ENCODE measurements at regions not wholly inside any gene's neighbourhood (a gene's known extent, or its start where the extent isn't known, plus 50 kb on each side); places are given as distances from the start of the nearest gene placed in this dataset.

- TF ChIP-seq, protein P1, sequence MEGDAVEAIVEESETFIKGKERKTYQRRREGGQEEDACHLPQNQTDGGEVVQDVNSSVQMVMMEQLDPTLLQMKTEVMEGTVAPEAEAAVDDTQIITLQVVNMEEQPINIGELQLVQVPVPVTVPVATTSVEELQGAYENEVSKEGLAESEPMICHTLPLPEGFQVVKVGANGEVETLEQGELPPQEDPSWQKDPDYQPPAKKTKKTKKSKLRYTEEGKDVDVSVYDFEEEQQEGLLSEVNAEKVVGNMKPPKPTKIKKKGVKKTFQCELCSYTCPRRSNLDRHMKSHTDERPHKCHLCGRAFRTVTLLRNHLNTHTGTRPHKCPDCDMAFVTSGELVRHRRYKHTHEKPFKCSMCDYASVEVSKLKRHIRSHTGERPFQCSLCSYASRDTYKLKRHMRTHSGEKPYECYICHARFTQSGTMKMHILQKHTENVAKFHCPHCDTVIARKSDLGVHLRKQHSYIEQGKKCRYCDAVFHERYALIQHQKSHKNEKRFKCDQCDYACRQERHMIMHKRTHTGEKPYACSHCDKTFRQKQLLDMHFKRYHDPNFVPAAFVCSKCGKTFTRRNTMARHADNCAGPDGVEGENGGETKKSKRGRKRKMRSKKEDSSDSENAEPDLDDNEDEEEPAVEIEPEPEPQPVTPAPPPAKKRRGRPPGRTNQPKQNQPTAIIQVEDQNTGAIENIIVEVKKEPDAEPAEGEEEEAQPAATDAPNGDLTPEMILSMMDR (conservative IDR thresholded peaks at IDR 0.05; ENCODE audit: low read depth, low read length), result no peak
- no peak for TF ChIP-seq EZH2 (IDR thresholded peaks at IDR 0.05; ENCODE audit: borderline replicate concordance, low read depth, low read length, poor library complexity, severe bottlenecking)
These were observed 196.3 kb upstream of the TANK start for GRCh38 chr2:160963957-160964356.
